Loucy (cell line): ENCODE measurements at regions not wholly inside any gene's neighbourhood (a gene's known extent, or its start where the extent isn't known, plus 50 kb on each side); places are given as distances from the start of the nearest gene placed in this dataset.

ENCODE experiments used
- H2AFZ ChIP-seq: fragments of 200-600 bp; sonication (generic); 2 replicates; pipeline ENCODE4 v1.6.0; 2016; ENCODE audit warnings: antibody characterized with exemption, mild to moderate bottlenecking, low read length, moderate library complexity
- H3F3A ChIP-seq: fragments of 200-600 bp; 2 replicates; pipeline ENCODE4 v1.6.0; 2016; ENCODE audit warnings: antibody characterized with exemption, low read depth, mild to moderate bottlenecking
- H3K27me3 ChIP-seq: fragments of 200-600 bp; sonication (generic); 2 replicates; pipeline ENCODE4 v1.6.1; 2014; ENCODE audit warnings: low read length, mild to moderate bottlenecking; ENCODE audit not compliant: insufficient read depth, poor library complexity, severe bottlenecking
- H3K36me3 ChIP-seq: fragments of 200-600 bp; sonication (generic); 2 replicates; pipeline ENCODE4 v1.6.1; 2016; ENCODE audit warnings: low read length; ENCODE audit not compliant: insufficient read depth
- H3K4me1 ChIP-seq: fragments of 200-600 bp; sonication (generic); 2 replicates; pipeline ENCODE4 v1.5.1; 2014; ENCODE audit warnings: low read length, mild to moderate bottlenecking; ENCODE audit not compliant: insufficient read depth, poor library complexity, severe bottlenecking
- H3K4me2 ChIP-seq: fragments of 200-600 bp; sonication (generic); 2 replicates; pipeline ENCODE4 v1.6.0; 2014; ENCODE audit warnings: antibody characterized with exemption, low read length, low read depth, mild to moderate bottlenecking; ENCODE audit not compliant: poor library complexity, severe bottlenecking
- H3K4me3 ChIP-seq: fragments of 200-600 bp; sonication (generic); 2 replicates; pipeline ENCODE4 v1.5.1; 2014; ENCODE audit warnings: low read length, mild to moderate bottlenecking, mixed read lengths; ENCODE audit not compliant: poor library complexity, severe bottlenecking
- H3K79me2 ChIP-seq: fragments of 200-600 bp; sonication (generic); 2 replicates; pipeline ENCODE4 v1.6.1; 2014; ENCODE audit warnings: low read length; ENCODE audit not compliant: insufficient read depth
- H3K9ac ChIP-seq: fragments of 200-600 bp; sonication (generic); 2 replicates; pipeline ENCODE4 v1.6.0; 2014; ENCODE audit warnings: mild to moderate bottlenecking, low read depth, low read length, moderate library complexity; ENCODE audit not compliant: poor library complexity, severe bottlenecking
- H3K9me2 ChIP-seq: fragments of 200-600 bp; sonication (generic); replicated peaks from 2 replicates; pipeline ENCODE4 v1.6.1; 2016; ENCODE audit warnings: low read depth, low read length, mixed read lengths
- H3K9me3 ChIP-seq: fragments of 200-600 bp; sonication (generic); 2 replicates; pipeline ENCODE4 v1.6.1; 2014; ENCODE audit warnings: mild to moderate bottlenecking, antibody characterized with exemption, low read length, low read depth; ENCODE audit not compliant: insufficient read depth
- H4K20me1 ChIP-seq: fragments of 200-600 bp; sonication (generic); 2 replicates; pipeline ENCODE4 v1.6.0; 2014; ENCODE audit warnings: antibody characterized with exemption, low read length, mild to moderate bottlenecking; ENCODE audit not compliant: insufficient read depth, poor library complexity, severe bottlenecking
- CTCF ChIP-seq: fragments of 200-600 bp; sonication (generic); conservative IDR thresholded peaks from 2 replicates; pipeline ENCODE4 v1.5.1; 2014; ENCODE audit warnings: mild to moderate bottlenecking, antibody characterized with exemption, low read length
- EZH2phosphoT487 ChIP-seq: fragments of 200-600 bp; IDR thresholded peaks from 2 replicates; pipeline ENCODE4 v1.6.1; 2018; ENCODE audit warnings: antibody characterized with exemption, mild to moderate bottlenecking, moderate library complexity, borderline replicate concordance

GRCh38 chr7:10798044-10798443 is 175.6 kb upstream of the PHF14 start:
- no peak overlapping the region for H3K9ac ChIP-seq

GRCh38 chr7:10799475-10799874 is 174.2 kb upstream of the PHF14 start:
- no peaks in the 10 kb centered on the region for H3K4me1 ChIP-seq
- TF ChIP-seq EZH2phosphoT487 (no peak), CTCF (no peak)
- no peak overlapping the region for H3K4me2 ChIP-seq
- no peaks in the 10 kb centered on the region for H4K20me1 ChIP-seq
- no peak overlapping the region for H2AFZ ChIP-seq
- H3K36me3 ChIP-seq, result no peaks in the 10 kb centered on the region
- H3F3A ChIP-seq, result no peaks in the 10 kb centered on the region
- H3K4me3 ChIP-seq, result no peak overlapping the region
- H3K27me3 ChIP-seq, result no peaks in the 10 kb centered on the region
- H3K9ac ChIP-seq, result no peak overlapping the region
- no peaks in the 10 kb centered on the region for H3K9me2 ChIP-seq
- H3K9me3 ChIP-seq, result no peaks in the 10 kb centered on the region
- H3K79me2 ChIP-seq, result no peaks in the 10 kb centered on the region

More at GRCh38 chr7:10798044-10798443, 175.6 kb upstream of the PHF14 start:
- no peaks in the 10 kb centered on the region for H3K4me1 ChIP-seq
- no peak overlapping the region for H2AFZ ChIP-seq
- H3K79me2 ChIP-seq, result no peaks in the 10 kb centered on the region
- no peaks in the 10 kb centered on the region for H3F3A ChIP-seq
- no peaks in the 10 kb centered on the region for H4K20me1 ChIP-seq
- no peaks in the 10 kb centered on the region for H3K9me2 ChIP-seq
- no peak overlapping the region for H3K4me3 ChIP-seq
- no peaks in the 10 kb centered on the region for H3K27me3 ChIP-seq
- H3K4me2 ChIP-seq, result no peak overlapping the region
- no peaks in the 10 kb centered on the region for H3K9me3 ChIP-seq
- TF ChIP-seq EZH2phosphoT487, result no peak
- no peak for TF ChIP-seq CTCF
- no peaks in the 10 kb centered on the region for H3K36me3 ChIP-seq

- no peaks in the 10 kb centered on the region for H4K20me1 ChIP-seq
- H3K4me2 ChIP-seq, result no peak overlapping the region
- H2AFZ ChIP-seq, result no peak overlapping the region
- H3F3A ChIP-seq, result no peaks in the 10 kb centered on the region
- no peaks in the 10 kb centered on the region for H3K79me2 ChIP-seq
- no peaks in the 10 kb centered on the region for H3K4me1 ChIP-seq
- H3K4me3 ChIP-seq, result no peak overlapping the region
- no peaks in the 10 kb centered on the region for H3K27me3 ChIP-seq
- H3K9me2 ChIP-seq, result no peaks in the 10 kb centered on the region
- no peak overlapping the region for H3K9ac ChIP-seq
- H3K9me3 ChIP-seq, result no peaks in the 10 kb centered on the region
- TF ChIP-seq CTCF (no peak), EZH2phosphoT487 (no peak)
- H3K36me3 ChIP-seq, result no peaks in the 10 kb centered on the region
Measured at GRCh38 chr7:10802011-10802410, 171.7 kb upstream of the PHF14 start.
